ENCODE measurements at regions not wholly inside any gene's neighbourhood (a gene's known extent, or its start where the extent isn't known, plus 50 kb on each side); places are given as distances from the start of the nearest gene placed in this dataset.

GRCh38 chr1:221892301-221892830 is 150.5 kb upstream of the DUSP10 start:
- POLR2A ChIA-PET (ENCODE audit: partially characterized antibody), result no interaction called here
- Histone ChIP-seq H3K4ac (replicated peaks; ENCODE audit: insufficient read length, low read depth, low read length) (no peak overlapping the region), H3K79me1 (ENCODE audit: low read depth, low read length) (no peaks in the 10 kb centered on the region), H4K8ac (ENCODE audit: extremely low read depth, insufficient read depth, low read length) (no peak overlapping the region), H3K56ac (replicated peaks; ENCODE audit: insufficient read length, low read depth, low read length) (no peak overlapping the region), H3K4me1 (replicated peaks in 1 of 4; ENCODE audit: control insufficient read depth in 3 of 4, insufficient read depth in 4 of 4, low read length in 3 of 4) (no peaks in the 10 kb centered on the region), H2BK15ac (ENCODE audit: low read length) (no peak overlapping the region), H3K9ac (replicated peaks in 1 of 4; ENCODE audit: extremely low read depth in 1 of 4, low read depth in 3 of 4, low read length in 3 of 4) (no peak overlapping the region), H2BK5ac (ENCODE audit: low read depth, low read length) (no peak overlapping the region), H3K23ac (ENCODE audit: insufficient read length) (no peak overlapping the region), H3K27me3 (replicated peaks in 1 of 4; ENCODE audit: control insufficient read depth in 3 of 4, extremely low read depth in 1 of 4, insufficient read depth in 3 of 4, low read length in 3 of 4) (no peaks in the 10 kb centered on the region), H4K91ac (replicated peaks; ENCODE audit: insufficient read length, low read length) (no peak overlapping the region), H2AK5ac (ENCODE audit: low read depth, low read length) (no peak overlapping the region), H3K9me3 (ENCODE audit: insufficient read depth in 2 of 2, low read depth in 1 of 2, low read length in 1 of 2) (no peaks in the 10 kb centered on the region), H3K14ac (ENCODE audit: insufficient read length) (no peak overlapping the region), H3K23me2 (ENCODE audit: low read depth, low read length) (no peaks in the 10 kb centered on the region), H2BK12ac (ENCODE audit: low read depth, low read length) (no peak overlapping the region), H3K18ac (ENCODE audit: extremely low read depth, low read length) (no peak overlapping the region), H4K5ac (ENCODE audit: insufficient read length, low read depth, low read length) (no peak overlapping the region), H4K20me1 (replicated peaks in 1 of 2; ENCODE audit: control insufficient read depth in 1 of 2, insufficient read depth in 2 of 2, low read length in 2 of 2) (no peaks in the 10 kb centered on the region), H2BK120ac (replicated peaks; ENCODE audit: low read depth, low read length) (no peak overlapping the region), H3K36me3 (ENCODE audit: control insufficient read depth in 2 of 4, insufficient read depth in 4 of 4, low read length in 3 of 4) (no peaks in the 10 kb centered on the region), H2AFZ (ENCODE audit: low read length) (no peak overlapping the region), H3K79me2 (ENCODE audit: control insufficient read depth in 1 of 2, insufficient read depth in 2 of 2, low read length in 2 of 2) (no peaks in the 10 kb centered on the region), H2BK20ac (ENCODE audit: low read length) (no peak overlapping the region), H3K27ac (ENCODE audit: low read depth, low read length) (no peak overlapping the region), H3K4me3 (ENCODE audit: extremely low read depth in 1 of 4, insufficient read depth in 2 of 4, low read depth in 3 of 4, low read length in 4 of 4) (no peak overlapping the region), H3K4me2 (ENCODE audit: insufficient read depth in 1 of 2, low read depth in 2 of 2, low read length in 2 of 2) (no peak overlapping the region)
- DNase-seq (ENCODE audit: low read depth in 1 of 2, low spot score in 2 of 2) (no peak), FAIRE-seq (no peak)
- CTCF ChIA-PET (ENCODE audit: partially characterized antibody), result interaction anchor here (0.6 to 2.1 kb wide), 5 partner anchors 10 to 414 kb away, joined by 3 to 6 read pairs (median 4); no protein-coding TSS in a partner anchor
- WGBS, 2 experiments (ENCODE audit: extremely low coverage in 1 of 2, insufficient coverage in 1 of 2, insufficient read length in 1 of 2, insufficient replicate concordance in 2 of 2, low coverage in 1 of 2, low lambda C conversion rate in 2 of 2, missing lambda C conversion rate in 1 of 2), result 88% methylated on average over 1 of the region's 1 CpG; no CpG with 5 or more reads in 1 of the 2 experiments
- TF ChIP-seq TEAD4 (IDR thresholded peaks at IDR 0.05; ENCODE audit: low read depth, low read length) (no peak), CHD2 (IDR thresholded peaks at IDR 0.05; ENCODE audit: low read length) (no peak), CBX8 (IDR thresholded peaks at IDR 0.05; ENCODE audit: borderline replicate concordance, low read depth, low read length) (no peak), GTF2F1 (IDR thresholded peaks at IDR 0.05; ENCODE audit: borderline replicate concordance, low read depth, low read length) (no peak), SAP30 (IDR thresholded peaks at IDR 0.05; ENCODE audit: insufficient read depth, insufficient replicate concordance, low read length) (no peak), TAF7 (optimal IDR thresholded peaks at IDR 0.05; ENCODE audit: borderline replicate concordance, low read depth, low read length) (no peak), USF2 (IDR thresholded peaks at IDR 0.05; ENCODE audit: low read length) (no peak), ATF3 (IDR thresholded peaks at IDR 0.05; ENCODE audit: insufficient read depth, low read depth, low read length) (no peak), NRF1 (IDR thresholded peaks at IDR 0.05; ENCODE audit: low read depth, low read length) (no peak), SUZ12 (IDR thresholded peaks at IDR 0.05; ENCODE audit: low read length) (no peak), PHF8 (conservative IDR thresholded peaks at IDR 0.05; ENCODE audit: low read depth, low read length) (no peak), EGR1 (IDR thresholded peaks at IDR 0.05; ENCODE audit: borderline replicate concordance, low read depth, low read length) (no peak), GABPA (IDR thresholded peaks at IDR 0.05; ENCODE audit: borderline replicate concordance, insufficient read depth, low read length) (no peak)

Measured in H1 (cell line).